GM12892 (cell line): ENCODE measurements at regions not wholly inside any gene's neighbourhood (a gene's known extent, or its start where the extent isn't known, plus 50 kb on each side); places are given as distances from the start of the nearest gene placed in this dataset.

ENCODE experiments used
- POLR2A ChIP-seq: IDR thresholded peaks from 2 replicates; pipeline ENCODE4 v1.6.1; 2011; ENCODE audit warnings: low read depth, low read length, control low read depth
- POLR2AphosphoS5 ChIP-seq: IDR thresholded peaks from 2 replicates; pipeline ENCODE4 v1.6.1; 2011; ENCODE audit warnings: low read depth, low read length, control low read depth
- TAF1 ChIP-seq: IDR thresholded peaks from 2 replicates; pipeline ENCODE4 v1.6.1; 2011; ENCODE audit warnings: low read depth, mild to moderate bottlenecking, control low read depth, low read length, borderline replicate concordance

DNA sequence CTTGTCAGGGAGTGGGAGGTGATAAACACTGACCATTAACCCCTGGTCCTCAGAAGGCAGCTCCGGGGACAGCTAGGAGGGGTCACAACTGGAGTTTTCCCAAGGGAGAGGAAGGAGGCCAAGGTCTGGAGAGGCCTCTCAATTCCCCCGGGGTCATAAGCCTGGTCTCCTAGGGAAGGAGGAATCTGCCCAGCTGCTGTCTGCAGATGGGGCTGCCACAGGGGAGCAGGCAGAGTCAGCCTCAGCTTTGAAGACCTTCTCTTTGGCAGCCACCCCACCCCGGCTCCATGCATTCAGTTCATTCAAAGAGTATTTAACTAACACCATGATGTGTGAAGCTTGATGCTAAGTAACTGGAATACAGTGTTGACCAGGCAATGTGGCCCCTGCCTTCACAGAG is 74.6 kb upstream of the HSPA9 start:
- TF ChIP-seq POLR2A = no peak
- no peak for TF ChIP-seq POLR2AphosphoS5
- no peak for TF ChIP-seq TAF1
